GM19372 (cell line): ENCODE measurements at regions not wholly inside any gene's neighbourhood (a gene's known extent, or its start where the extent isn't known, plus 50 kb on each side); places are given as distances from the start of the nearest gene placed in this dataset.

Experiments used
- ATAC-seq: cut with Tn5 transposase; IDR thresholded peaks from one replicate; pipeline ENCODE4 v1.9.1; 2021; ENCODE audit warnings: mild to moderate bottlenecking, low read depth, moderate library complexity; ENCODE audit not compliant: unreplicated experiment

DNA sequence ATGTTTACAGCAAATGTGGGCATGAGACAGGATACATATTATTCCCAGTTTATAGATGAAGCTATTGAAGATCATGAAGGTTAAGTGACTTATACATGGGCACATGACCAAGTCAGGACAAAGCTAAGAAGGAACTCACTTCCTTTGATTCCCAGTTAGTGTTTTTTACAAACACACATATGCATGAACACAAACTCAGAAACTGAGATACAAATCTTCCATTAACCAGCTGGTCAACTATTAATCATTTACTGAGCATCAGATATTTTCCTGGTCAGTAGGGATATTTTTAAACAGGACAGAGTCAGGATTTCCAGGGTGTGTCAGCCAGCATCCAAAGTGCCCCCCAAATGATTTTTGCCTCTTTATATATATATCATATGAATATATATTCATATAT, 222.2 kb downstream of the OGFRL1 start:
- ATAC-seq = no peak

GRCh38 chr6:71512256-71512655, 223.6 kb downstream of the OGFRL1 start:
- ATAC-seq = no peak

GRCh38 chr6:71513036-71513435, 224.4 kb downstream of the OGFRL1 start:
- no peak for ATAC-seq

DNA sequence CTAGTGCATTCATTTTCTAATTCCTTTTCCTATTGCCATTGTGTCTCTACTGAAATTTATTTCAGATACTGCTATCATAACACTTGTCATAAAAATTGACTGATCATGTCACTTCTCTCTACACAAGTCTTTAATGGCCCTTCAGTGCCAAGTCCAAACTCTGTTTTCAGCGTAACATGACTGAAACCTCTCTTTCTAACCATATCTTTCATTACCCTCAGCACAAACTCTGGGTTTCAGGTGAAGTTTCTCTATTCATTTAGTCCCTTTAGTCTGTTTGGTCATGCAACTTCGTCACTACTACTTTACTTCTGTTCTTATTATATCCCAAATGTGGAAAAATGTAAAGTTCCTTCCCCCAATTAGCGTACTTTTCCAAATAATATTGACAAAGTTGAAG, 234.9 kb downstream of the OGFRL1 start:
- ATAC-seq = no peak

DNA sequence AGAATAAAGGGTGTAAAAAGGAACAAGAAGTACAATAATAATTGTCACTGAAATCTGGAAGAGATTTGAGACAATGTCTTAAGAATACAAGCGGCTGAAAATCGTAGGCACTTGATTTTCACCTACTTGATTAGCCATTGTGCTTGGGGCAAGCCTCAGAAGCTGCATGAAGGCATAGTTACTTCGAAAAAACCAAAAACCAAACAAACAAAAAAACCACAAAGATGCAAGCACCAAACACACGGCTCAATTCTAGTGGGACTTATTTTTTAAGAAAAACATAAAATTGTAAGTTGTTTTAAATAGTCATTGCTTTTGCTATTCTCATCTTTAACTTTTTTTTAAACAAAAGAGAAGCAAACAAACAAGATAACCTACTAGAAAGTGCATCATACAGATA, 235.6 kb downstream of the OGFRL1 start:
- no peak for ATAC-seq

DNA sequence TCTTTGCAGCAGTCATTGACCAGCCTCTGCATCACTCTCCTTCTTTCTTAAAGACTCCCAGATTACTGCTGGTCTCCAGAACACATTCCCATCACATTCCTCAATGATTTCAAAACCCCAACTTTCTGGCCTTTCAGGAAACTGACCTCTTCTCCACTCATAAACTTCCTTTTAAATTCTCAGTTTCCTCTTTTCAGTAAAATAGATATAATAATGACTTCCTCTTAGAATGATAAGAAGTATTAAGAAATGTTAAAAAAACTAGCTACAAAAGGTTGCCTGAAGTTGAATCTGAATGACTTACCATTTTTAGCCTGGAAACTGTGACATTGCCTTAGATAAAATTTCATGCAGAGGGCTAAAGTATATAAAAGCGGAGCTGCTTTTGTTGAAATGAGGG, 239.3 kb downstream of the OGFRL1 start:
- no peak for ATAC-seq

- no peak for ATAC-seq
Observed at GRCh38 chr6:71529026-71529425, 240.4 kb downstream of the OGFRL1 start.

GRCh38 chr6:71529769-71530168, 241.2 kb downstream of the OGFRL1 start:
- no peak for ATAC-seq

DNA sequence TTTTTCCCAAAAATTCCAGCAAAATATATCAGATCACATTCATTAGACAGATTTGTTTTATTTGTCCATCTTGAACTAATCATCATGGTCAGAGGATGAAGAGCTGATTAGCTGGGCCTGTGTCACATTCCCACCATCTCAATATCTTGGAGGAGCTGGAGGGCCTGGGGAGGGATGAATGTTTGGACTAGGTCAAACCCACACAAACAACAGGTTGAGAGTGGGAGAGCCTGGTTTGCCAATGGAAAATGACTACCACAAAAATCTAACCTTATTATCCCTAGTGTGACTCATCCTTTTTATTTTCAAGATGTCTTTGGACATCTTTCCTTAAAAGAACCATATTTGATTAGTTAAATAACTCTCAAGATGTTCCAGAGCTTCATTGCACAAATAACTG, 242.4 kb downstream of the OGFRL1 start:
- ATAC-seq = no peak

GRCh38 chr6:71531841-71532240, 243.2 kb downstream of the OGFRL1 start:
- ATAC-seq = no peak

- ATAC-seq = no peak
Observed at GRCh38 chr6:71533939-71534379, 245.3 kb downstream of the OGFRL1 start.

DNA sequence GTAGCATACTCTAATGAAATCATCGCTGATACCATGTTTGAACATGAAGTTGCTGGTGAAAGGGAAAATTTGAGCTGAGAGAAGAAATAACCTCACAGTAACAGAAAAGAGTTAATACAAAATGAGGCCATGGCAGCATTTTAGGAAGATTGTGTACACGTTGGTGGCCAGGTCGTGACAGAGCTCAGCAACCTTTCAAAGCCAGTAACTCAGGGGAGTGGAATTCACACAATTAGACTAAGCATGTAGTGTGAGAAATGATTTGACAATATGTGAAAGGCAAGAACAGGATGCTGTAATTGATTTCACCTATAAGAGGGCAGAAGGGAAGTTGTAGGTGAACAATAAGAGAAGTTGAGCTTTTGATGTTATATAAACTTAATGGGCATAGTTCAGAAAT, 246.3 kb downstream of the OGFRL1 start:
- ATAC-seq = no peak

DNA sequence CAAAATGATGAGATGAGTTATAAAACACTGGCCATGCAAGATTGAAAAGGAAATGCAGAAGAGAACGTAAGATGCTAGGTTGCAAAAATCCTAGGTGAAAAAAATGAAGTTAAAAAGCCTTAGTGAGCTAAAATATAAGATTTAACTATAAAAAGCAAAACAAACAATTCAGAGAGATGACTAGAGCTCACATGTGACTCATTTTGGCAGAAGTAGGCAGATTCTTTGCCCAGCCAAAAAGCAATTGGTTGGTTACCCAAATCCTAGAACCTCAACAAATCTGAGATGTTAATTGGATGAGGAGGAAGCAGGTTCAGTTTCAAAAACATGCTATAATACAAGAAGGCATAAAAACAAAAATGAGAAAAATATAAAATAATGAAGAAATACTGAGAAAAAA, 249.1 kb downstream of the OGFRL1 start:
- ATAC-seq = no peak

DNA sequence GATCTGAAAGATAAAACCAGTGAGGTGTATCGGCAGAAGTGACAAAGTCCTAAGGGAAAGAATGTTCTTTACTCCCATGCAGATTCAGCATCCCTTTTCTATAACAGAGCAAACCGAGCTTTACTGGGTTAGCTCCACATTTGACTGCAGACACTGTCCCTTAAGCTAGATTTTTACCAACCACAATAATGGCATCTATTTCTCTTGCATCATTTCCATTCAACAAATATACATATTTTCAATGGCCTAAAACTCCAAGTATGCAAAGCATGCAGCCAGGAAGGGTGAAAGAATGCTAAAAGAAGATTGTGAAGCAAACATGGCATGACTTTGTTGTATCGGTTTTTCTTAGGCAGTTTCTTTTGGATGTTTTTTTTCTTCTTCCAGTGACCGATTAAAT, 255.4 kb downstream of the OGFRL1 start:
- no peak for ATAC-seq

DNA sequence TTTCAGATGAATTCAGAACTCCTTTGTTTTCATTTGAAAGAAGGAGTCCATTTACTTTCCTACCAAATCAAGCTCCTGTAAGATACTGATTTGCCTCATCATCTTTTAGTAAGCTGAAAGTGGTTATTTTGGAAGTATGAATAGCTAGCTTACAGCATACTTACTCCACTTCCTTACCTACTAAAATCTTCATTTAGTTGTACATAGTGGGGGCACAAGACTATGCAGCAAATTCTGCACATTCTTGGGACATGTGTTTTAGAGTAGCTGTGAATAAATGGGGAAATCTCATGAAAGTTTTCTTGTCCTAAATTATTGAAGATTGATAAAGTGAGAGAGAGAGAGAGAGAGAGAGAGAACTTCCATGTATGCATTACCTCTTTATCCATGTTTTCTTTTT, 256.3 kb downstream of the OGFRL1 start:
- ATAC-seq = no peak

DNA sequence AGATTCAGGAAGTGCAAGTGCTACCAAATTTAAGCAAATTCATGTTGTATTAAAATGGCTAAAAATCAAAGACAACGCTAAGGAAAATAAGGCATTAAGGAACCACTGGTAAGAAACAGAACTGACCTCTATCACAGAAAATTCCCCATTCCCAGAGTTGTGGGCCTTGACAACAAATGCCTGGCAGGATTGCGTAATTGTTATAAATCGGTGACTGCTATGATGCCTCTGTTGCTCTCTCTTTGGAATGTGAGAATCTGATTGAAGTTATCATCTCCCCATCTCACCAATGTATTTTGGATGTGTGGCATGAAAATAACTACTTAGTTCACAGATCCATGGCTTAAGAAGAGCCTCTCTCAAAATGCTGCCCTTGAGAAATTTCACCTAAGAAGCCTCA, 257.3 kb downstream of the OGFRL1 start:
- ATAC-seq = no peak

DNA sequence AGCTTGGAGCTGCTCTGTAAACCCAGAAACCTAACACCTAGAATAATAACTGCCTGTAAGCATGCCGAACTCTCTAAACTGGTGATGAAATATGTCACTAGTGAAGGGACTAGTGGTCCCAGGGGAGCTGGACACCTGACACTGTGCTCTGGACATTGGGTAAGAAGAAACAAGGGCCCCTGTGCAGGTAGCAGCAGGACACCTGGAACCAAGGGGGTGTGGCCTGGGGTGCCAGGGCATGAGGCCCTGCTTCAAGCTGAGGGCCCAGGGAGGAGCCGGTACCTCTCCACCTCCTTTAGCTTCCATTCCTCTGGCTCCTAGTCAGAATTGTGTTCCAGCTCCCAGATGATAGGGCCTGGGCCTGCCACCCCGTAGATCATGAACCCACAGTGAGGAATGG, 263.2 kb downstream of the OGFRL1 start:
- no peak for ATAC-seq

GRCh38 chr6:71556141-71556540, 267.5 kb downstream of the OGFRL1 start:
- no peak for ATAC-seq

DNA sequence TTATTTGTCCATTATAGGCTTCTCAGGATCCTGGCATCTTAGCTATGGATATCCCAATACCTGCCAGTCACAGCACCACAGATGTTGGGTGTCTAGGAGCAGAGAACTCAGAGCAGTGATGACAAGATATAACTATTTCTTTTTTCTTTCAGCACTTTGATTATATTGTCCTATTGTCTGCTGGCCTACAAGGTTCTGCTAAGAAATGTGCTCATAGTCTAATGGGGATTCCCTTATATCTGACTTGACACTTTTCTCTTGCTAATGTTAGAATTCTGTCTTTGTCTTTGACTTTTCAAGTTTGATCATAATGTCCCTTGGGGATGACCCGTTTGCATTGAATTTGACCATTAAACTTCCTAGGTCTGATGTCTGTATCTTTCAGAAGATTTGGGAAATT, 270.4 kb downstream of the OGFRL1 start:
- no peak for ATAC-seq

DNA sequence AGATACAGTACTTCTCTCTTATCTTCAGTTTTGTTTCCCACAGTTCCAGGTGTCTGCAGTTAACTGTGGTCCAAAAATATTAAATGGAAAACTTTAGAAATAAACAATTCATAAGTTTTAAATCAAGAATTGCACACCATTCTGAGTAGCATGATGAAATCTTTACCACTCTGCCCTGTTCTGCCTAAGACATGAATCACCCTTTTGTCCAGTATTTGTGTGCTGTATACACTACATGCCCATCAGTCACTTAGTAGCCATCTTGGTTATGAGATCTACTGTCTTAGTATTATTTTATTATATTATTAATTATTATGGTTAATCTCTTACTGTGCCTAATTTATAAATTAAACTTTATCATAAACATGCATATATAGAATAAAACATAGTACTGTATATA, 279.0 kb downstream of the OGFRL1 start:
- ATAC-seq = no peak

DNA sequence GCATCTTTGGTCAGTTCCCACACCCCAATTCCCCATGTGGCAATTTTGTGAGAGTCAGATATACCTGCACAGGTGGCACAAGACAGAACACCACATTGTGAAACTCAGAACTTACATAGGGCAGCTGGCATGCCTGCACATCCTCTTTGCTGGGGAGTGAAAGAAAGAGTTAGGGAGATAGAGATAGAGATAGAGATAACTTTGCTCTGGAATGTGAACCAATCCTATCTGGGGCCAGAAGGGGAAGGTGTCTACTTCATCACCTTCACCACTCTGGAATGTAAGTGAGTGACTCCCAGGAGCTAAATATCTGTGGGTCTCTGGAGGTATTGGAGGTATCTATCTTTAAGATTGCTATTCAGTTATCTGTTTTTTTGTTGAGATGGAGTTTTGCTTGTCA, 289.2 kb downstream of the OGFRL1 start:
- no peak for ATAC-seq

DNA sequence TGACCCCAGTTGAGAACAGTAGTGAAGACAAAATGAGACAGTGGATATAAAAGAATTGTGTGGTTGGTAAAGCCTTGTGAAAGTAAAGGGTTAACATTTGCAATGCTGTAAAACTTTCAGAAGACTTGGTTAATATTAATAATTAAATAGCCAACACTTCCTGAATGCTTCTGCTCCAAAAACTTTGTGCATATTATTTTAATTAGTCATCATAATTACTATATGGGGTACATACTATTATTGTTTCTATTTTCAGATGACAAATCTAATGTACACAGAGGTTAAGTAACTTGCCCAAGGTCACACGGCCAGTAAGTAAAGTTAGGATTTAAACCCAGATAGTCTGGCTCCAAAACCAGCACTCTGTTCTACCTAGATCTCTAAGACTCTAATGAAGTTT, 291.3 kb downstream of the OGFRL1 start:
- no peak for ATAC-seq

DNA sequence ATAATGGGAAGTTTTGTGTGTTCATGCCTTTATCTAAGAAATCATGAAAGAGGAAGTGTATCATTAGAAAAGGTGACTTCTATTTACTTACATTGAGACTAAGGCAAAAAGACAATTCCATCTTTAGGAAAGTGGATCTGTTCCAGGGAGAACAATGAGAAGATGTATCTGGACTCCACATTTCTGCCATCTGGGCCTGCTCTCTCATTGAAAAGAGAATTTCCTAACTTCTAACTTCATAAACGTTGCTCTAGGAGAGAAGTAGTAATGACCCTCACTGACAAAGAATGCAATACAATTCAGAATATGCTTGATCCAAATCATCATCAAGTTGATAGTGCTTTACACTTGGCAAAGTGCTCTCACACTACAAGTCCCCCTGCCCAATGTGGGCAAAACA, 294.2 kb downstream of the OGFRL1 start:
- ATAC-seq = no peak
